Transverse colon (tissue), 4 donors: ENCODE measurements at regions not wholly inside any gene's neighbourhood (a gene's known extent, or its start where the extent isn't known, plus 50 kb on each side); places are given as distances from the start of the nearest gene placed in this dataset.

Experiments used
- CTCF ChIP-seq, 5 experiments: fragments of 200-600 bp in 3 of 5; fragments of 450-650 bp in 2 of 5; sonication (generic) in 3 of 5; IDR thresholded peaks; 1 replicate in 2 of 5; 2 replicates in 3 of 5; pipeline ENCODE4 v1.5.1; 2016 to 2017; ENCODE audit warnings: antibody characterized with exemption in 5 of 5, inconsistent platforms in 3 of 5, mild to moderate bottlenecking in 2 of 5, moderate library complexity in 1 of 5
- POLR2AphosphoS5 ChIP-seq, 3 donors: sonication (generic); formaldehyde crosslinking; IDR thresholded peaks; one replicate each; pipeline ENCODE4 v1.6.1; 2016; ENCODE audit warnings: antibody characterized with exemption in 3 of 3

GRCh38 chr2:198383392-198383791, 579.0 kb downstream of the PLCL1 start:
- TF ChIP-seq CTCF (IDR thresholded peaks at IDR 0.05) (no peak), POLR2AphosphoS5 (IDR thresholded peaks at IDR 0.05) (no peak)
